Left kidney (tissue), 1 donor: ENCODE measurements at regions not wholly inside any gene's neighbourhood (a gene's known extent, or its start where the extent isn't known, plus 50 kb on each side); places are given as distances from the start of the nearest gene placed in this dataset.
"Not testable (repeated sequence)": the region's sequence is repeated elsewhere in the genome, so short reads cannot be mapped to it uniquely, and the experiment has no call there.

Source experiments
- DNase-seq: peaks from one replicate; pipeline ENCODE4 v3.0.0-alpha.2; 2013

DNA sequence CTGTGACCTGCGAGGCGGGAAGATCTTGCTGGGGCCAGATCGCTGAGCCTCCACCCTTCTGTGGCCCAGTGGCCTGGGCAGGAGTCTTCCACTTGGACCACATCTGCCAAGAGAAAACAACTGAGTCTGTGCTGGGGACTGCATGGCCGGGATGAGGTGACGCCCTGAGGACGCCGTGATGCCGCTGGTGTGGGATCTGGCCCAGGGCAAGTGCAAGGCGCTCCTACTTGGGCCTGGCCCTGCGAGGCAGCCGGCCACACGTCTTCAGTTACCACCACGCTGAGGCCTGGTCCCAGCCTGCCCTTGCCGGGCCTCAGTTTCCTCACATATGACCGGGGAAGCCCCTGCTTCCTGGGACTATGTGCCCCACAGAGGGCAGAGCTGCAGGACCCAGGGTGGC, 133.4 kb downstream of the SLC25A46 start:
- no peak for DNase-seq

DNA sequence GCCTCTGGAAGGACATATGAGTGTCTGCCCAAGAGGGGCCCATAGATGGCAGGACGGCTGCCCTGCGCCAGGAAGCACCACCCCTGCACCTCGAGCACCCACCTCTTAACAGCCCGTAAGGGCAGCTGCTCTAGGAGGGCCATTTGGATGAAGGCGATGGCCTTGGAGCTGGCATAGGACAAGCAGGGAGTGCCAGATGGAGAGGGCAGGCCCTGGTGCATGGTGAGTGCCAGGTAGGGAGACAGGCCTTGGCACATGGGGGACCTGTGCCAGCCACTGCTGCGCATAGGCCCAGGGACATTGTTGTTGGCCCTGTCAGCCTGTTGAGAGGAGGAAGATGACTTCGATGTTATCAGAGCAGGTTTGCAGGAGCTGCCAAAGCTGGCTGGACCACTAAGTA, 134.2 kb downstream of the SLC25A46 start:
- no peak for DNase-seq

- DNase-seq: no peak
These were observed 135.1 kb downstream of the SLC25A46 start for GRCh38 chr5:110873773-110874437.

- DNase-seq: not testable (repeated sequence)
These were observed 136.3 kb downstream of the SLC25A46 start for GRCh38 chr5:110875115-110875514.

DNA sequence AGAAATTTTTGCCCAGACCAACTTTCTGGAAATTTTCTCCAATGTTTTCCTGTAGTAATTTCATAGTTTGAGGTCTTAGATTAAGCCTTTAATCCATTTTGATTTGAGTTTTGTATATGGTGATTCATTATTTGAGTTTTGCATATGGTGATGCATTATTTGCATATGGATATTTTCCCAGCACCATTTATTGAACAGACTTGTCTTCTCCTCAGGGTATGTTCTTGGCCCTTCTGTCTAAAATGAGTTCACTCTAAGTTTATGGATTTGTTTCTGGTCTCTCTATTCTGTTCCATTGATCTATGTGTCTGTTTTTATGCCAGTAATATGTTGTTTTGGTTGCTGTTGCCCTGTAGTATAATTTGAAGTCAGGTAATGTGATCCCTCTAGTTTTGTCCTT, 139.3 kb downstream of the SLC25A46 start:
- DNase-seq: no peak

- DNase-seq: no peak
These were observed 140.9 kb downstream of the SLC25A46 start for GRCh38 chr5:110879675-110880074.

- peak; percentile 2 for DNase-seq
These were observed 141.6 kb downstream of the SLC25A46 start for GRCh38 chr5:110880413-110880812.

DNA sequence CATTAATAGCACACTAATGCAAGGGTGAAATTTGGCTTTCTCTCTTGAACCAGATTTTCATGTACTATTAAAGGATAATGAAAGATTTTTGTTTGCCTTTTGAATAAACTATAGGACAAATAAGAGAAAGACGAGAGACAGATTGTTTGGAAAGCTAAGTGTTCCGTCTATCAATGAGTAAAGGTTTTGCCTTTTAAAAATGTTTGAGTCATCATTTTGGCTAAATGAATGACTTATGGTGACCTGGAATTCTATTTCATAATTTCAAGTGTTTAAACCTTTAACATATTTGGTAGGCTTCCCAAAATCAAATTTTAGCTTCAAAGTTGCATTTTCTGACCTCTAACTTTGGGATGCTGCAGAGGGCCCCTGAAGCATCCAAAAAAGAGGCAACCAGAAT, 145.2 kb downstream of the SLC25A46 start:
- no peak for DNase-seq

- DNase-seq: not testable (repeated sequence)
These were observed 148.4 kb downstream of the SLC25A46 start for GRCh38 chr5:110887170-110887569.

DNA sequence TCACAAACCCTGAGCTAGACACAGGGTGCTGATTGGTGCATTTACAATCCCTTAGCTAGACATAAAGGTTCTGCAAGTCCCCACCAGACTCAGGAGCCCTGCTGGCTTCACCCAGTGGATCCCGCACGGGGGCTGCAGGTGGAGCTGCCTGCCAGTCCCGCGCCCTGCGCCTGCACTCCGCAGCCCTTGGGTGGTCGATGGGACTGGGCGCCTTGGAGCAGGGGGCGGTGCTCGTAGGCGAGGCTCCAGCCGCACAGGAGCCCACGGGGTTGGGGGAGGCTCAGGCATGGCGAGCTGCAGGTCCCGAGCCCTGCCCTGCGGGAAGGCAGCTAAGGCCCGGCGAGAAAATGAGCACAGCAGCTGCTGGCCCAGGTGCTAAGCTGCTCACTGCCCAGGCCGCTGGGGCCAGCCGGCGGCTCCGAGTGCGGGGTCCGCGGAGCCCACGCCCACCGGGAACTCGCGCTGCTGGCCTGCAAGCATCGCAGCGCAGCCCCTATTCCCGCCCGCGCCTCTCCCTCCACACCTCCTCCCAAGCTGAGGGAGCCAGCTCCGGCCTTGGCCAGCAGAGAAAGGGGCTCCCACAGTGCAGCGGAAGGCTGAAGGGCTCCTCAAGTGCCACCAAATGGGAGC, 155.2 kb downstream of the SLC25A46 start:
- DNase-seq: not testable (repeated sequence)

- no peak for DNase-seq
These were observed 156.0 kb downstream of the SLC25A46 start for GRCh38 chr5:110894805-110895204.

DNA sequence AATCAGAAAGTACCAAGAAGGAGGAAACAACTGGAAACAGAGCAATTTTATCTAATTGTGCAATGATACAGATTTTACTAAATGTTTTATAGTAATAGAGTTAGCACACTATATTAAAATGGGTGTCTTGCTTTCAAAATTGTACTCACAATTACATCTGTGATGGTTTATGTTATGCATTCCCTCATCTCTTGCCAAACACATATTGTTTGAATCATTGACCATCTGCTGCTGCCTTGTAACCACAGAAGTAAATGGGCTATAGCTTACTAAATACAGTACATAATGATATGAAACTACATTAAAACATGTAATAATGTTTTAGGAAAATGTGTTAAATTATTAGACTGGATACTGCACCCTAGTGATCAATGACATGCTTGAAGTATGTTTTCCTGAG, 158.1 kb downstream of the SLC25A46 start:
- no peak for DNase-seq

GRCh38 chr5:110899566-110900412, 161.0 kb downstream of the SLC25A46 start:
- no peak for DNase-seq

GRCh38 chr5:110900829-110901228, 162.0 kb downstream of the SLC25A46 start:
- no peak for DNase-seq

- DNase-seq: no peak
These were observed 165.2 kb downstream of the SLC25A46 start for GRCh38 chr5:110903966-110904365.

DNA sequence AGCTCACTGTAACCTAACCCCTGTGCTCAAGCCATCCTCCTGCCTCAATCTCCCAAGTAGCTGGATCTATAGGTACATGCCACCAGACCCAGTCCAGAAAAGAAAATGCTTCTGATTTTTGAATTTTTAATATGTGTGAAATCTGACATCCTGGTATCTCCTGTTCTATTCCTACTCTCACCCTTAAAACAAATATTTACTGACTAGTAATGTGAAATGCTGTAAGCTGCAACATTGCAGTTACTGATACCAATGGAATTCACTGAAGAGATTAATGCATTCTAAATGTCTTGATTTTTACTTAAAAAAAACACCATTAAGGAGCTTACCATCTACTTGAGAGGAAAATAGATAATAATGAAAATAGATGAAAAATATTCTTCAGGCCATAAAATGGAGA, 162.7 kb upstream of the TSLP start:
- no peak for DNase-seq

- DNase-seq: no peak
These were observed 162.1 kb upstream of the TSLP start for GRCh38 chr5:110909415-110909814.

GRCh38 chr5:110909950-110910349, 161.6 kb upstream of the TSLP start:
- DNase-seq: no peak

GRCh38 chr5:110913221-110913620, 158.3 kb upstream of the TSLP start:
- DNase-seq: no peak

DNA sequence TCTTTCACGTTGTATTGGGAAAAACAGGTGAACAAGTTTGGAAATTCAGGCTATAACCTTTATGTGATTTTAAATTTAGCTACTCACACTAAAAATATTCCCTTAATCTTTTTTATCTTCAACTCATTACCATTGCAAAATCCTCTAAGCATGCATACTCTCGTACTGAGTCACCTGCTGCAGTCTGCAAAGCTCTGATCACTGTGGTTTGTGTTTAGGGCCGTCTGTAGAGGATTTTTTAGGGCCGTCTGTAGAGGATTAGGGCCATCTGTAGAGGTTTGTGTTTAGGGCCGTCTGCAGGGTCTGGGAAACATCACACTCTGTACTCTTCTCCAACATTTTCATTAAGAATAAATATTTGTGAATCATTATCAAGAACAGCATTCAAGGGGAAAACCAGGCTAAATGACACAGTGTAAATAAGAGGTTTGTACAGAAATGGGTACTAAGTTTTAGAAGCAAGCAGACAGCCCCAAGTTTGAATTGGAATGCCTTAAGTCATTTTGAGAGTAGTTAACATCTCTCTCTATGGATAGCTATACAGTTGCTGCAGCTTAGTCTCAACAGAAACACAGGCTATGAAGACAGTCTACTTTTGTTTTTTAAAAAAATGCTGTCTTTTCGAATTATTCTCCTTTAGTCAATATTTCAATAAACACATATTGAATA, 155.0 kb upstream of the TSLP start:
- DNase-seq: no peak

DNA sequence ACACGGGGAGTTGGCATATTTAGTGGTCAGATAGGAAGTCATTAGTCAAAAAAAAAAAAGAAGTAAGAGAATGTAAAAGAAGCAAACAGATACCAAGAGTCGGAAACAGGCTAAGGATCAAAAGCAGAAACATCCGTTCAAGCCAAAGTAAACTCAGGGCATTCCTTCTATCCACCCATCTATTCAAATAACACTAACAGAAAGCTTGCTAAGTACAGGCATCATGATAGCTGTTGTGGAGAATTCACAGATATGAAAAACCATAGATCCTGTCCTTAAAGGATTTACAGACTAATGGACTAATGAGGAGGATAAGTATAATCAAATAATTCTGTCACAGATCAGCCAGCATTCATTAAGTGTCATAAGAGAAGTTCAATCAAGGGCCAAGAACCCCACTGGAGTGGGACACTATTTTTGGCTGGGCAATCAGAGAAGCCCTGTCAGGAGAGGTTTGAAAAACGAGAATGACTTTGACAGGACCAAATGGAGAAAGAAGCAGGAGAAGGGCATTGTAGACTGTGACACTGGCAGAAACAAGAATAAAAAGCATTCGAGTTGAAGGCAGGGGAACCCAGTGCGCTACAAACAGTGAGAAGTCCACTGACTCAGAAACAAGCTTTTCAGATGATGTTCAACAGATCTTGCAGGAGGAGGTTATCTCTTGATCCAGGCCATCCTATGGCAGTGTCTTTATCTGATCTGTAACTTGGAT, 154.2 kb upstream of the TSLP start:
- no peak for DNase-seq

DNA sequence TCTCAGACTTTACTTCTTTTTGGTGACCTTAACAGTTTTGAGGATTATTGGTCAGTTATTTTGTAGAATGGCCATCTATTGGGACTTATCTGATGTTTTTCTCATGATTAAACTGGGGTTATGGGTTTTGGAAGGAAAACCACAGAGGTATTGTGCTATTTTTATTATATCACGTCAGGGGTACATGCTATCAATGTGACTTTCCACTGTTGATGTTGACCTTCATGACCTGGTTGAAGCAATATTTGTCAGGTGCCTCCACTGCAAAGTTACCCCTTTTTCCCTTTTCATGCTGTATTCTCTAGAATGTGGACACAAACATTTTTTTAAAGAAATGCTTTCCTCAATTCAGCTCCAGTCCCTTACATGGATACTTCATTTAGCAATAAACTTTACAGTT, 152.8 kb upstream of the TSLP start:
- no peak for DNase-seq
